ENCODE measurements at regions not wholly inside any gene's neighbourhood (a gene's known extent, or its start where the extent isn't known, plus 50 kb on each side); places are given as distances from the start of the nearest gene placed in this dataset.

GRCh38 chr14:101113108-101113612 is 209.6 kb upstream of the RTL1 start:
- no peak for DNase-seq
- ChIA-PET CTCF (no interaction called here), POLR2A (no interaction called here)
- H3K4me3 Mint-ChIP-seq: no peak overlapping the region
- H3K4me1 Mint-ChIP-seq: no peaks in the 10 kb centered on the region
- H3K27me3 Mint-ChIP-seq: no peaks in the 10 kb centered on the region
- H3K9me3 Mint-ChIP-seq: no peaks in the 10 kb centered on the region
- no peaks in the 10 kb centered on the region for H3K36me3 Mint-ChIP-seq (ENCODE audit: low read depth)
- H3K27ac Mint-ChIP-seq: no peak overlapping the region

- Mint-ChIP-seq H3K36me3 (ENCODE audit: low read depth) (no peaks in the 10 kb centered on the region), H3K9me3 (no peaks in the 10 kb centered on the region), H3K4me1 (no peaks in the 10 kb centered on the region), H3K4me3 (no peak overlapping the region), H3K27me3 (peaks cover 2% of the 10 kb centered on the region), H3K27ac (no peak overlapping the region)
- peak; percentile 10 for DNase-seq
- POLR2A ChIA-PET: no interaction called here
- CTCF ChIA-PET: no interaction called here
Measured at GRCh38 chr14:101113835-101114725, 210.6 kb upstream of the RTL1 start.

DNA sequence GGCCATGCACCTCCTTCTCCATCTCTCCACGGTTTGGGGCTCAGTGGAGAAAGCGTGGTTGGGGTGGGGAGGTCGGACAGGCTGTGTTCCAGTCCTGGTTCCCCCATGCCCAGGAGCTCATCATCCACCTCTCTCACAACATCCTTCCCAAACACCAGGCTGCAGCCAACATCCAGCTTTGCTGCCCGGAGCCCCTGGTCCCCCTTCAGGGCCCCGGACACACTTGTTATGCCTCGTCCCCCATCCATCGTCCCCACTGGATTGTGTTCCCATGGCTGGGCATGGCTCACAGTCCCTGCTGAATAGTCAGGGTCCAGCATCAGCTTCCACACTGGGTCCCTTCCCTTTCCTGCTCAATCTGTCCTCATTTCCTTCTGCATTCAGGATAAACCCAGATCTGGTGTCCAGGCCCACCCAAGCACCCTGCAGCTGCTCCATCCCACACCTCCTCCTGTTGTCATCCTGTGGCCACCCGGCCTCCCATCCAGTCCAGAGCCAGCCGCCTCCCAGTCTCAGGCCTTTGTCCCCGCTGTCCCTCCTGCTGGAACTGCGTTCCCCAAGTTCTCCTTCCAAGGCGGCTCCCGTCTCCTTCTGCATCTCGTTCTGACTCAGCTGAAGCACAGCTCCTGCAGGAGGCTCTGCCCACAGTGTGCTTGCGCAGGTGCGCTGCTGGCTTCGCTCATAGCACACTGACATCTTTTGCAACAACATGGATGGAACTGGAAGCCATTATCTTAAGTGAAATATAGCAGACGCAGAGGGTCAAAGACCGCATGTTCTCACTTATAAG is 211.4 kb upstream of the RTL1 start:
- POLR2A ChIA-PET: no interaction called here
- DNase-seq: peak; percentile 8
- no peaks in the 10 kb centered on the region for H3K36me3 Mint-ChIP-seq (ENCODE audit: low read depth)
- H3K9me3 Mint-ChIP-seq: no peaks in the 10 kb centered on the region
- H3K4me1 Mint-ChIP-seq: peaks cover under 1% of the 10 kb centered on the region
- CTCF ChIA-PET: no interaction called here
- no peak overlapping the region for H3K27ac Mint-ChIP-seq
- no peak overlapping the region for H3K4me3 Mint-ChIP-seq
- peaks cover 5% of the 10 kb centered on the region for H3K27me3 Mint-ChIP-seq

- Mint-ChIP-seq H3K36me3 (ENCODE audit: low read depth) (no peaks in the 10 kb centered on the region), H3K4me3 (no peak overlapping the region), H3K27ac (no peak overlapping the region), H3K9me3 (no peaks in the 10 kb centered on the region), H3K27me3 (peaks cover 5% of the 10 kb centered on the region), H3K4me1 (peaks cover 5% of the 10 kb centered on the region)
- CTCF ChIA-PET: no interaction called here
- no peak for DNase-seq
- POLR2A ChIA-PET: no interaction called here
Measured at GRCh38 chr14:101115652-101116051, 212.1 kb upstream of the RTL1 start.

DNA sequence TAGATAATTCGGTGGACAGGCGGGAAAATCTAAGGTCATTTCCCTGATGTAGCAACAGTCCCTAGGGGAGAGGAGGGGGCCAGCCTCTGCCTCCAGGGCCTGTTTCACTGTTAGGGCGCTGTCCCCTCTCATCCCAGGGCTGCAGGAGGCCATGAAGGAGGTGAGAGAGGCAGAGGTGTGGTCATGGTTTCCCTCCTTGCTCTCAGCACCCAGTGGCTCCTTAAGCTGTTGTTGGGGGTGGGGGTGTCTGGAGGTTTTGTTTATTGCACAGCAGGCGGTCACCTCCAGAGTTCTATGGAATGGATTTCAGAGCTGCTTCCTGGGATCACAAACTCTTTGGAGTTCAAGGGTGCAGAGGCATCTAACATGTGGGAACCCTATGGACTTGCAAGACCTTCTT is 212.5 kb upstream of the RTL1 start:
- CTCF ChIA-PET: no interaction called here
- POLR2A ChIA-PET: no interaction called here

GRCh38 chr14:101116486-101117130 is 213.1 kb upstream of the RTL1 start:
- ChIA-PET CTCF (no interaction called here), POLR2A (no interaction called here)
- peaks cover 5% of the 10 kb centered on the region for H3K27me3 Mint-ChIP-seq
- peaks cover 9% of the 10 kb centered on the region for H3K4me1 Mint-ChIP-seq
- no peaks in the 10 kb centered on the region for H3K9me3 Mint-ChIP-seq
- H3K4me3 Mint-ChIP-seq: no peak overlapping the region
- peak; percentile 9 for DNase-seq
- H3K36me3 Mint-ChIP-seq (ENCODE audit: low read depth): no peaks in the 10 kb centered on the region
- H3K27ac Mint-ChIP-seq: no peak overlapping the region

More for the DNA sequence above, 212.5 kb upstream of the RTL1 start:
- no peak overlapping the region for H3K4me3 Mint-ChIP-seq
- H3K36me3 Mint-ChIP-seq (ENCODE audit: low read depth): no peaks in the 10 kb centered on the region
- H3K27ac Mint-ChIP-seq: no peak overlapping the region
- H3K4me1 Mint-ChIP-seq: peaks cover 9% of the 10 kb centered on the region
- H3K27me3 Mint-ChIP-seq: peaks cover 5% of the 10 kb centered on the region
- no peaks in the 10 kb centered on the region for H3K9me3 Mint-ChIP-seq
- no peak for DNase-seq

GRCh38 chr14:101117543-101117942 is 214.0 kb upstream of the RTL1 start:
- POLR2A ChIA-PET: no interaction called here
- H3K27me3 Mint-ChIP-seq: peaks cover 5% of the 10 kb centered on the region
- H3K9me3 Mint-ChIP-seq: no peaks in the 10 kb centered on the region

GRCh38 chr14:101118233-101118632 is 214.7 kb upstream of the RTL1 start:
- ChIA-PET CTCF (no interaction called here), POLR2A (no interaction called here)
- no peak overlapping the region for H3K27ac Mint-ChIP-seq
- peaks cover 9% of the 10 kb centered on the region for H3K4me1 Mint-ChIP-seq
- H3K9me3 Mint-ChIP-seq: no peaks in the 10 kb centered on the region
- H3K27me3 Mint-ChIP-seq: peaks cover 5% of the 10 kb centered on the region
- no peak for DNase-seq
- no peaks in the 10 kb centered on the region for H3K36me3 Mint-ChIP-seq (ENCODE audit: low read depth)
- no peak overlapping the region for H3K4me3 Mint-ChIP-seq

More at GRCh38 chr14:101117543-101117942, 214.0 kb upstream of the RTL1 start:
- Mint-ChIP-seq H3K4me3 (no peak overlapping the region), H3K4me1 (peaks cover 9% of the 10 kb centered on the region), H3K36me3 (ENCODE audit: low read depth) (no peaks in the 10 kb centered on the region), H3K27ac (no peak overlapping the region)
- no peak for DNase-seq
- CTCF ChIA-PET: no interaction called here

DNA sequence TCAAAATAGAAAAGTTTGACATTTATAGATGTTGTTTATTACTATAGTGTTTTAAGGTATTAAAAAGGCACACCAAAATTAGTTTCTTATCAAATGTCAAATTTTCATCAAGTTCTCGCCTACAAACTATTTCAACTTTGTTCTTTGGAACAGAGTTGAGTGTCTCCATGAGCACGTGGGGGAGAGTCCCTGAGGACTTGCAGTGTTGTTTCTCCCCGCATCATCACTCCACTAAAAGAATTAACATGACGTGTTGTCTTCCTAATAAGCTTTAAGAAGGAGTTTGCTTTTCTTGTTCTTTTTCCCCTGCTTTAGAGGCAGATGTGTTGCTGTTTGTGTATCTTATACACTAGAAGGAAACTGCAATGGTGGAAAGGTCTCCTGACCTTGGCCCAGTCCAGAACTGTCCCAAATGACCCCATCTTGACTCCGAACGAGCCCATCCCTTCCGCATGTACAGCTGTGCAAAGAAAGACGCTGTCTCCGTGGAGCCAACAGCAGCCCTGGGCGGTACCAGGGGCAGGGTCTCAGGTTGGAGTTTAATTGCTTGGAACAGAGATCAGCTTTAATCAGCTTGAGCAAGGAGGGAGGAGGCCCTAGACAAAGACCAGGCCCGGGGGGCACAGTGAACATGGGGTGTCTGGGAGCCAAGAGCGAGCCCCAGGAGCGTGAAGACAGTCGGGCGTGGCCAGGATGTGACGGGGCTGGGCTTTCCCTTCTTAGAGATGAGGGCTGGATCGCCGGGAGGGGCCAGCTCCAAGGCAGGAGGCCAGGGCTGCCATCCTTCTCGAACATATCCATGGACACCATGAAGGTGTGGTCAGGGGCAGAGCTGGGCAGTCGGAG is 215.4 kb upstream of the RTL1 start:
- Mint-ChIP-seq H3K36me3 (ENCODE audit: low read depth) (no peaks in the 10 kb centered on the region), H3K27ac (no peak overlapping the region), H3K4me1 (peaks cover 9% of the 10 kb centered on the region), H3K4me3 (no peak overlapping the region), H3K9me3 (no peaks in the 10 kb centered on the region), H3K27me3 (peaks cover 5% of the 10 kb centered on the region)
- ChIA-PET POLR2A (no interaction called here), CTCF (no interaction called here)
- no peak for DNase-seq

DNA sequence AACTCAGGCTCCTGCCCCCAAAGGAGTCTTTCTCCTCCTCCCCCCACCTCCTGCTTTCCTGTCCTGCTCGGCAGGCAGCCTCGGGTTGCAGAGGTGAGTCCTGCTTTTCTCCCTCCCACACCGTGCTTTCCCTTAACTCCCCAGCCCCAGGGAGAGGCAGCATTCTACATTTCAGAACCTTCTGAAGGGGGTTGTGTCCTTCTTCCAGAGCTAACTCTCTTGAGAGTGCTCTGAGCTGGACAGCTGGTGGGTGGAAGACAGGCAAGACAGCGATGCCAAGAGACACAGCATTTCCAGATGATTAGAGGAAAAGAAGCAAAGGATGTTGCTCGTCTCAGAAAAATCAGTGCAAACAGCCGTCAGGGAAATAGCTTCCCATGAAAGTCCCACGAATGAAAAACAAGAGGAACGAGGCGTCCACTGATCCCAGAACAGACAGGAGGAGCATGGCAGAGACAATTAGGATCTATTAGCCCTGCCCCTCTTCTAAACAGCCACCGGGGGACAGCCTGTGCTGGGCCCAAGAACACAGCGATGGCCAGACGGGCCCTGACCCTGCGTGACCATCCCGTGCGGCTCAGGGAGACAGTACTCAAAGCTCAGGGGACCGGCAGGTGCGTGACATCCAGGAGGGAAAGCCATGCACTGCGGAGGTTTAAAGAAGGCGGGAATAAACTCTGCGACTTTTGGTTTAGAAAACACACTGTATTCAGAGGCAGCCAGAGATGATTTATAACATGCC is 216.5 kb upstream of the RTL1 start:
- no peak overlapping the region for H3K27ac Mint-ChIP-seq
- no peaks in the 10 kb centered on the region for H3K9me3 Mint-ChIP-seq
- peaks cover 5% of the 10 kb centered on the region for H3K27me3 Mint-ChIP-seq
- H3K4me1 Mint-ChIP-seq: peaks cover 9% of the 10 kb centered on the region
- DNase-seq: no peak
- H3K4me3 Mint-ChIP-seq: no peak overlapping the region
- ChIA-PET CTCF (no interaction called here), POLR2A (no interaction called here)
- H3K36me3 Mint-ChIP-seq (ENCODE audit: low read depth): no peaks in the 10 kb centered on the region

DNA sequence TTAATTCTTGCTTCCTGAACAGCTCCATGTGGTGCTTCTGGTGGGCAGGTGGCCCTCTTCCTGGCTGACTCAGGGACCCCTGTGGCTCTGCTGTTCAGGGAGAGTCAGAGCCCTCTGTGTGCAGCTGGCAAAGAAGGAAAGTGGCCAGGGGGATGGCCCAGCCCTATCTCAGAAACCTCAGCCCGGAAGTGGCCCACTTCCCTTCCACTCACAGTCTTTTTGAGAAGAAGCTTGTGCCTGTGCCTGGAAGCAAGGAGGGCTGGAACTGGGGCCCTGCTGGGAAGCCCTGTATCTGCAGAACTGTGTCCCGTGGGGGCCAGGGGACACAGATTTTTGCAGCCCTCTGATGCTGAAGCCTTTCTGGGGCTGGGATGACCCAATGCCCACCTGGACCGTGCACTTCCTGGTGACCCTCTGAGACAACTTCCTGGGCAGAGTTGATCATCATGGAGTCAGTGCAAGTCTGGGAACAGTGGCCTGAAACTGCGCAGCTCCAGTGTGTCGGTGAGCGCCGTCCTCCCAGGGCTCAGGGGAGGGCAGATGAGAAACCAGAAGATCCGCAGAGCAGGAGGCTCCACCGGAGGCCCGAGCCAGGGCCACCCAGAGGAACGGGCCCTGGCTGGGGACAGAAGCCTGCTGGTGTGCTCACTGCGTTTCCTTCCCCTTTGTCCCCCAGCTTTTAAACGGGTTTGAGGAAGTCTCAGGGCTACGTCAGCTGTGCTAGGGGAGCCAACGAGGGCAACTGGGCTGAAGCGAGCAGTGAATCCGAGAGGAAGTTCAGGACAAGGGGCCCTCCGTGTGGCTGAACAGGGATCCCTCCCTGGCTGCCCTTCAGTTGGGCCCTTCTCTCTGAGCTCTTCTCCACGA is 217.4 kb upstream of the RTL1 start:
- Mint-ChIP-seq H3K4me3 (no peak overlapping the region), H3K36me3 (ENCODE audit: low read depth) (no peaks in the 10 kb centered on the region), H3K27me3 (peaks cover 5% of the 10 kb centered on the region), H3K9me3 (no peaks in the 10 kb centered on the region), H3K27ac (no peak overlapping the region), H3K4me1 (peaks cover 9% of the 10 kb centered on the region)
- peak; percentile 15 for DNase-seq
- ChIA-PET POLR2A (no interaction called here), CTCF (no interaction called here)

Data from activated CD4-positive, alpha-beta memory T cell treated with anti-CD3 and anti-CD28 coated beads, Interleukin-2, amount 10 ng/mL, durations not matched to agents 7 days and 5 days (primary cell).